ENCODE measurements at regions not wholly inside any gene's neighbourhood (a gene's known extent, or its start where the extent isn't known, plus 50 kb on each side); places are given as distances from the start of the nearest gene placed in this dataset.
"Not testable (repeated sequence)": the region's sequence is repeated elsewhere in the genome, so short reads cannot be mapped to it uniquely, and the experiment has no call there.

DNA sequence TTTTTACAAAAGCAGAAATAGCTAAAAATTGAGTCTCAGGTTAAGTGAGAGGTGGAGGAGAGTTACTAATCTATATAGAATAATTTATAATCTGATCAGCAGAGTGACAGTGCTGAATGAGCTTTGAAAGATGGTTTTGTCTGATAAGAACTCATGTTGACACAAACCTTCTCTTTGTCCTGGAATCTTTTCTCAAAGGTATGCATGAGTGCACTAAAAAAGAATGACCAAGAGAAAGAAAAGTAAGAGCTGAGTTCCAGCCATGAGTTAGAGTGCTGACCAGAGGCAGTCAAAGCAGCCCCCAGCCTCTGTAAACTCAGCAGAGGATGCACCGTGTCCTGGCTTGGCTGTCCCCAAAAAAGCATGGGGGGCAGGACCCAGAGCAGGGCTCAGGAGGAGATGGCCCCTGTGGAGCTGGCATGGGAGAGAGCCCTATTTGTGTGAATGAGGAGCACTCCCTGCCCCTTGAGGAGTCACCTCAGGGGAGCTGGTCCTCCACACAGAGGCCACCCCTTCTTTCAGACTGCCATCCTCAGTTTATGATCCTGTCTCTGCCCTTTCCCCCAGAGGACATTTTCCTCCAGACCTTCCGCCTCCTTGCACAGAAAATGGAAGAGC is 129.8 kb downstream of the SEC23A start:
- no peak for DNase-seq (ENCODE audit: low read depth in 2 of 2)

GRCh38 chr14:38972511-38972910 is 130.5 kb downstream of the SEC23A start:
- DNase-seq (ENCODE audit: low read depth in 2 of 2) = no peak

DNA sequence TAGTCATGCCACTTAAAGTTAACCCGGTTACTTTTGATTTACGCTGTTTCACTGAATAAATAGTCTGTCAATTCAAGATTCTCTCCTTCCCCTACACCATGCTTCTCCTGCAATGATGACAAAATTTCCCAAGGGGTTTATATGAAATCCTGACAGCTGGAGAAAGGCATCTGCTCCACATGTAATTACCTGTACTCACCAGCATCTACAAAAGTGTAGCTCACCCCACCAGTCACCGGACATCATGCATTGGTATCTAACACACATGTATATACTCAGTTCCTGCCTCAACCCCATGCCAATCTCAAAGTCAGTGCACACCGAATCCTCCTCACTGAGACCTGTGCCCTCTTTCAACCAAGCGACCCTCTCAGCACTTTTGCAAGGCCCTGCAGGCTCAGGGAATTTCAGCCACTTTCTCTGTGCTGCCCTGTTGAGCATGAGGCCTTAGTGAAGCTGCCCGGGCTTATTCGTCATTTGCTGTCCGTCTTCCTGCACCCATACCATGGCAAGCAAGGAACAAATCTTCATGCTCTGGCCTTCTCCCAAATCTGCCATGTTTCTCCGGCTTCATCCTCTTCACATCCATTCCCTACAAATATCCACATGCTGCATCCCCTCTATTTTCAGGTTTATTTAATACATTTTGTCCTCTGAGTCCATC is 131.6 kb downstream of the SEC23A start:
- no peak for DNase-seq (ENCODE audit: low read depth in 2 of 2)

DNA sequence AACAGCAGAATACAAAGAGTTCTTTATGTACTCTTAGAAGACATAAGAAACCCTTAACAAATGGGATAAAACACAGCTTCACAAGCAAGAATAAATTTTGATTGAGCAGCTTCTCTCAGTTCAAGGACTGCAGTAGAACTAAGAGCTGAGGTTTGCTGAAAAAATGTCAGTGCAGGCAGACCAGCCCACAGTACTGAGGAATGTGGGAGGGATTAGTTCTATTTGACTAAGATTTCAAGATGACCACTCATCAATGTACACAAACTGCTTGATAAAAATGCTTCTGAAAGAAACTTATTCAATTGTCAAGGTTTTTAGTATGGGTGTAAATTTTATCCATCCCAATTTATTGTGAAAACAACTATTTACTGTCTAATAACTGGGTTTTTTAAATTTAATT is 138.4 kb downstream of the SEC23A start:
- no peak for DNase-seq (ENCODE audit: low read depth in 2 of 2)

DNA sequence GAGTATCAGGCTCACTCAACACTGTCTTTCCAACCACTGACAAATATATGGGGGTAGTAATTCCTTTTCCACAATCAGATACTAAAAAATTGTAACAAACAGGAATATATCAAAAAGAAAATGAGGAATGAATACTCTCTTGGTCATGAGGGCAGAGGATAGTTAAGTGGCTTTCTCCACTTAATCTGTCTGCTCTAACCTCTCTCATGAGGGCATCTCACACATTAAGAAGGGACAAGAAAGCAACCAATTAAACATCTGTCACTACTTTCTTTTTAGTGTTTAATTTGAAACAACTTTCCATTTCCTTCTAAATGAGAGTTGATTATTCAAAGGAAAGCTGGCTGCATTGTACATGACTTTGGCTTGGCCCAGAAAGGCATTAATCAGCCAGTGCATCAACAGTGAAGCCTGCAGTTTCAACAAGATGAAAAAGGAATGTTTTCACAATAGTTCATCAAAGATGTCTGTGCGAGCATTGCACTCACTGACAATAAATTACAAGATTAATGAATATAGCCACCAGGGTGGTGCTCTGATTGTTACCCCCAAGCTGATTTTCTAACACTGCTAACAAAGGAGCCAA is 142.0 kb downstream of the SEC23A start:
- no peak for DNase-seq (ENCODE audit: low read depth in 2 of 2)

DNA sequence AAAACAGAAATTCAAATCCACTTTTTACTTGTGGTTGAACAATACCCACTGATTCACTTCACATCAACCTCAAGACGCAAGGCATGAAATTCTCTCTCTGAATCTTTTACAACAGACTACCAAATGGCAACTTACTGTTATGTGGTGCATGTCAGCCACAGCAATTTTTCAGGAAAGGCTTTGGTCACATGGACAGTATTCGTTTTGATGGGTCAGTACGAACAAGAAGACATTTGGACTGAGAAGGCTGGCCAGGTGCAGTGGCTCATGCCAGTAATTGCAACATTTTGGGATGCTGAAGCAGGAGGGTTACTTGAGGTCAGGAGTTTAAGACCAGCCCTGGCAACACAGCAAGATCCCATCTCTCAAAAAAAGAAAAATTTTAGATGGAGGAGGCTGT is 144.0 kb downstream of the SEC23A start:
- no peak for DNase-seq (ENCODE audit: low read depth in 2 of 2)

DNA sequence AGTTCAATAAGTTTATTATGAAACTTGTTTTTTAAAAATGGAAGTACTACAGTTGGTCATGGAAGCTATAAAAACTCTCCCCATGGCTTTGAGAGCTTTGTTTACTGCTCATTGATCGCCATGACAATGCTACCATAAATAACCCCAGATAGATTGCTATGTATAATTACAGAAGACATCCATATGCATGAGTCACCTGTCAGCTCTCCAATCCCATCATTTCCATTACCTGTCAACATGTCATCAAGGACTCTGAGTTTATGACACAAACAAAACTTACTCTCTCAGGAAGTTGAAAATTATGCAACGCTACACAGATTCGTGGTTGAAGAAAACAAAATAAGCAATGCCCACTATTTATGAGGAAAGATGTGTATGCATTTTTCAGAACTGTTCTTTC is 144.4 kb downstream of the SEC23A start:
- DNase-seq (ENCODE audit: low read depth in 2 of 2) = no peak

- no peak for DNase-seq (ENCODE audit: low read depth in 2 of 2)
Measured at GRCh38 chr14:38951451-38951850, 151.6 kb downstream of the SEC23A start.

GRCh38 chr14:38950676-38951075 is 152.4 kb downstream of the SEC23A start:
- DNase-seq (ENCODE audit: low read depth in 2 of 2) = no peak

DNA sequence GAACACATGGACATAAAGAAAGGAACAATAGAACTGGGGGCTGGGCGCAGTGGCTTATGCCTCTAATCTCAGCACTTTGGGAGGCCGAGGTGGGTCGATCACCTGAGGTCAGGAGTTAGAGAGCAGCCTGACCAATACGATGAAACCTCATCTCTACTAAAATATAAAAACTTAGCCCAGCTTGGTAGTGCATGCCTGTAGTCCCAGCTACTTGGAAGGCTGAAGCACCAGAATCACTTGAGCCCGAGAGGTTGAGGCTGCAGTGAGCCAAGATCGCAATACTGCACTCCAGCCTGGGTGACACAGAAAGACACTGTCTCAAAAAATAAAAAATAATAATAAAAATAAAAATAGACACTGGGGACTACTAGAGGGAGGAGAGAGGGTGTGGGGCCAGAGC is 154.5 kb downstream of the SEC23A start:
- no peak for DNase-seq (ENCODE audit: low read depth in 2 of 2)

GRCh38 chr14:38948171-38948570 is 154.9 kb downstream of the SEC23A start:
- DNase-seq (ENCODE audit: low read depth in 2 of 2) = no peak

GRCh38 chr14:38947343-38947742 is 155.7 kb downstream of the SEC23A start:
- no peak for DNase-seq (ENCODE audit: low read depth in 2 of 2)

GRCh38 chr14:38944691-38945090 is 158.3 kb downstream of the SEC23A start:
- no peak for DNase-seq (ENCODE audit: low read depth in 2 of 2)

DNA sequence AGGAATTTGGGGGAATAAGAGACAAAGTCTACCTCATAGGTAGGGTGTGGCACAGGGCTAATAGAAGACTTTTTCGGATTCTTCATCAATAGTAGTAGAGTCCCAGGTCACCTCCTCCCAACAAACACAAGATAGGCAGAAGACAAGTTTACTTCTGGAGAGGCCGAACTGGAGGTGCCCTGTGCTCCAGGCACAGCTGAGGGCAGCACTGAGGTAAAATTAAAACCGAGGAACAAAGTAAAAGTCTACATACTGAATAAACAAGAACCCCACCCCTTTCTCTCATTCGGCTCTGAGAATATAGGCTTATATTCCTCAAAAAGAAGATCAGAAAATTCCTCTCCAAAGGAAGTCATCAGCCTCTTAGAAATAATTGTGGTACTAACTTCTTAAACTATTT is 161.5 kb downstream of the SEC23A start:
- DNase-seq (ENCODE audit: low read depth in 2 of 2) = no peak

DNA sequence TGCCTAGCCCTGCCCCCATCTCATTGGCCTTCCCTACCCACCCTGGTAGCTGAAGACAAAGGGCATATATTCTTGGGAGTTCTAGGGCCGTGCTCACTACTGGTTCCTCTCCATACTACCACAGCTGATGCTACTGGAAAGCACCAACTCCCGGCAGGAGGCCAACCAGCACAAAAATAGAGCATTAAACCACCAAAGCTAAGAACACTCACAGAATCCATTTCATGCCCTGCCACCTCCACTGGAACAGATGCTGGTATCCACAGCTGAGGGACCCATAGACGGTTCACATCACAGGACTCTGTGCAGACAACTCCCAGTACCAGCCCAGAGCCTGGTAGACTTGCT is 170.4 kb downstream of the SEC23A start:
- not testable (repeated sequence) for DNase-seq (ENCODE audit: low read depth in 2 of 2)

GRCh38 chr14:38931969-38932652 is 170.9 kb downstream of the SEC23A start:
- no peak for DNase-seq (ENCODE audit: low read depth in 2 of 2)

- no peak for DNase-seq (ENCODE audit: low read depth in 2 of 2)
Measured at GRCh38 chr14:38930898-38931297, 172.1 kb downstream of the SEC23A start.

- no peak for DNase-seq (ENCODE audit: low read depth in 2 of 2)
Measured at GRCh38 chr14:38930022-38930421, 173.0 kb downstream of the SEC23A start.

DNA sequence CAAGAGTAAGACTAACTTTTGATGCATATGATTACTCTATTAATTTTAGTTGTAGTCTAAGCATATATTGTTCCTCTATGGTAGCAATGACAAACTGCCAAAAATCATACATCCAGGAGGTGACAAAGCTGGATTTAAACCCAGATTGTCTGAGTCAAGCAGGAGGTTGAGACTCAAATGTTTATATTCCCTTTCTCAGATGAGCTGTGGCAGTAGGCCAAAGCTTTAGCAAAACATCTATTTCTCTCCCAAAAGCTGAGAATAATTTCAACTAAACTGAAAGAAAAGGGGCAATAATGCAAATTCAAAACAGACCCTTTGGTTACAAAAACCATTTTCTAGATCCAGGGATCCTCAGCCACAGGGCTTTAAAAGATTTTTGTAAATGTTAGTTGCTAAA is 173.6 kb downstream of the SEC23A start:
- no peak for DNase-seq (ENCODE audit: low read depth in 2 of 2)

GRCh38 chr14:38921893-38922292 is 181.1 kb downstream of the SEC23A start:
- not testable (repeated sequence) for DNase-seq (ENCODE audit: low read depth in 2 of 2)

GRCh38 chr14:38915125-38915524 is 187.9 kb downstream of the SEC23A start:
- DNase-seq (ENCODE audit: low read depth in 2 of 2) = no peak

DNA sequence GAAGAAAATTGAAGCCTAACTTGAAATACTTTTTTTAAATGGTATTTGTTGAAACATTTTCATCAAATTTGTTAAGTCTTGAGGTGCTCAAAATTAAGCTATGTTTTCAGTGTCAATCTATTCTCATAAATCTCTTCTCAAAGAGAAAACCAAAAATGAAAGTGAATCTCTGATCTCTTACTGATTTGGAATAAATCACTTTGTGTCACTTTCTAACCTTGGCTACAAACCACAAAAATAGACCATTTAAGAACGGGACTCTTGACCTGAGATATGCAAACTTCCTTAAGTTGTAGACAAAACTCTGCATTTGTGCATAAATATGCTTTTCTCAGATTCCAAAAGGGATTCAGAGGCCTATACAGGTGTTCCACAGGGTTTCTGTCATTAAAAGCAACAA is 192.9 kb downstream of the SEC23A start:
- no peak for DNase-seq (ENCODE audit: low read depth in 2 of 2)

- DNase-seq (ENCODE audit: low read depth in 2 of 2) = no peak
Measured at GRCh38 chr14:38904959-38905358, 198.1 kb downstream of the SEC23A start.

Data from stimulated activated CD4-positive, alpha-beta T cell treated with anti-CD3 and anti-CD28 coated beads, Interleukin-4, amount 100 ng/mL, for 48 hours (primary cell).